HG03064 (cell line): ENCODE measurements at regions not wholly inside any gene's neighbourhood (a gene's known extent, or its start where the extent isn't known, plus 50 kb on each side); places are given as distances from the start of the nearest gene placed in this dataset.

Experiments used
- ATAC-seq: cut with Tn5 transposase; IDR thresholded peaks from one replicate; pipeline ENCODE4 v1.9.1; 2021; ENCODE audit warnings: low read depth; ENCODE audit not compliant: unreplicated experiment

DNA sequence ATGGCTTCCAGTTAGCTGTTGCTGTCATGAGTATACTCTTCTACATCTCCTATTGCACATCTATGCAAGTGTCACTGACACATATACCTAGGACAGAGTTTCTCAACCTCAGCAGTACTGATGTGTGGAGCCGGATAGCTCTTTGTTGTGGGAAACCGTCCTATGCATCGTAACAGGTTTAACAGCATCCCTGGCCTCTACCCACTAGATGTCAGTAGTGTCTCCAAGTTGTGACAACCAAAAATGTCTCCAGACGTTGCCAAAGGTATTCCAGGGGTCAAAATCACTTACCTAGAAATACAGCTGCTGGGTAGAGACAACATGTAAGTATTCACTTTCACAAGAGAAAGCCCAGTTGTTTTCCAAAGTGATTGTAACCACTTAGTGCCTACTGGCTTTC is 637.6 kb downstream of the RNF144B start:
- no peak for ATAC-seq

DNA sequence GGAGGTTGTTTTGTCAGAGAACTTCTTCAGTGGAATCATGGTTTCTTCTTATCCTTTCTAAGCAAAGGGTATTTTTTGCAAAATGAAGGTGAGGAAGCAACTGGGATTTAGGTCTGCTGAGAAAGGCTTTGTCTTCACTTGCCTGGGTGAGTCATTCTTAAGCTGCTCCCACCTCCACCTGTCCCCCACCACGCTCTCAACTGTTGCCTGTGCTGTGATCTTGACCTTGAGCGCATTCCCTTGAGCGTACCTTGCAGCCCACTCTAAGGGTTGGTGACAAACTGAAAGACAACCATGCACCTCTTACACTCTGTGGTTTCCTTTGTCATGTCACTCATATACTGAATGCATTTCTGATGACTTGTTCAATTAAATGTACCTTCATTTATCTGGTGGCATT is 641.1 kb downstream of the RNF144B start:
- no peak for ATAC-seq

DNA sequence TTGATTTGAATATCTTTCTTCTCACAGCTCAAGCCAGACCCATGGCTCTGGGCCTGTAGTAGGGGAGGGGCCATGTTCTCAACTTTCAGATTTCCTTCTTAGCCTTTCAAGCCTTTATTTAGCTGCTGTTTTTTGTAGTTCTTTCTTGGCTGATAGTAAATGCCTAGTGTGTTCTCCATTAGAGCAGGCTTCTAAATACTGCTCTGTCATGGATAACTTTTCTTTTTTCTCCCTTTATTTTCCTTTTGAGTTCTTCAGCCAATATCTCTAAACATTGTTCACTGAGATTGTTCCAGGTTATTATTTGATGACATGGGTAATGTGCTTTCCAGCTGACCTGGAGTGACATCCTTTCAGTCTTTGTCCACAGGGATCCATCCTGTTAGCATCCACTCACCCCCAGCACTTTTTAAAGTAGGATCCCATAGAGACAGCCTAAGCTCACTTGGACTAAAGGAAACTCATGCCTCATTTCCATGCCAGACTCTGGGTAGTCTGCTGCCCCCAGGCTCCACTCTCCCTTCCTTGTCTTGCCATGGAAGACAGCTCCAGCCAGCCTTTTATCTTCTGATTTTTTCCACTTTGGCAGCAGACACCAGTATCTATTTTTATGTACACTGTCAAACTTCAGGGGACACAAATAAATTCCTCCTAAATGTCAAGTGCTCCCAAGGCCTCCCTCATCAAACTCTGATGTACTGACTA is 645.6 kb downstream of the RNF144B start:
- no peak for ATAC-seq

DNA sequence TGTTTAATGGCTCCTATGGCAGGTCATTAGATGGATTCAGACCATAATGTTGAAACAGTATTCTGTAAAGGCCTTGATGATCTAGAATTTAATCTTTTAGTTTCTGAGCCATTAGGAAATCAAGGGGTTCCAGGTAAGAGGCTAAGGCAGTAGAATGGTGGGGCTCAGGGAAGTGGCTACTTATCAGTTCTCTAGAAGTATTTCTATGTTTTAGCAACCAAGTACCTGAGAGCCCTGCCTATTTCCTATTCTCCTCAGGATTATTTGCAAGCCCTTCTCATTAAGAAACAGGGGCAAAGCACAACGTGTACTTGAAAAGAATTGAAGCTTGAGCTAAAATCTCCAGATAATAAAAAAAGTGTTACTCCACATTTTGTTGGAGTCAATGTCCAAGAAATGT is 646.5 kb downstream of the RNF144B start:
- ATAC-seq: no peak

DNA sequence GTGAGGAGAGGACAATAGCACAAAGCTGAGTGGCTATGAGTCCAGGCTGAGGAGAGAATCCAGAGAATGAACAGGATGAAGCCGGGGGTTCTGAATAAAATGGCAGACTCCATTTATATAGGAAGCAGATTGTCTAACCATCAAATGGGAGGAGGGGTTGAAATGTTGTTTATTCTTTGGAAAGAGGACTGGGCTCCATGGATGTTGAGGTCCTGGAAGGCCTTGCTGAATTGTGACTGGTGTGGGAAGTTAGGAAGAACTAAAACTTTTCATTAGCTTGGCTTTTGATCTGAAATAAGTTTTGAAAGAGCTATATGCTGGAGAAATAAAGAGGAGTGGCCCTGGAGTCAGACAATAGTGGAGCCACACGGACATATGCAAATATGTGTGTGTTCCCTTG is 647.8 kb downstream of the RNF144B start:
- no peak for ATAC-seq

DNA sequence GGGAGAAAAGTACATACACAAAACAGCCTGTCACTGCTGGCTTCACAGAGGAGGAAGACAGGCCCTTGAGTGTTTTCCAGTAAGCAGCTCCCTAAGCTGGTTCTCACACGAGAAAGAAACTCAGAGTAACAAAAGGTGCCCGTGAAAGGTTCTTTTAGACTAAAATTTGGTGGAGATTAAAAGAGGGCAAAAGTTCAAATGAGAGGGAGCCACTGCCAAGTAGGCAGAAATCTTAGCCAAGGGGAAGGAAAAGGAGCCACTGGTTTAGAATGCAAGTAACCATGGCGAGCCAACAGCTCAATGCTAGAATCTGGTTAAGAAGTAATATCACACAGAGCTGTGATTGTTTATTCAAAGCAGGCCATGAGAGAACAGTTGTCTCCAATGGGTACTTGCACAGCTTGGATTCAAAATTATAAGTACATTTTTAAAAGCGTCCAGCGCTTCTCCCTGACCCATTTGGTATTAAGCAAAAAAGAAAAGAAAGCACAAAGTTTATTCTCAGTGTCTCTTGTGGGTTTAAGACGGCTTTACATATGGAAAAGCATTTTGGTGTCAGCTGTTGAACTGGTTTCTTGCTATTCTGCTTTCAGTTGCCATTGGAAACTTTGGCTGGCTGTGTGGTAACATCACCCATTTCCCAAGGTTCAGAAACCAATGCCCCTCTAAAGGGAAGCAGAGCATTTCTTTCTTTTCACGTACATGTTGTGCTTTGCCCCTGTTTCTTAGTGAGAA is 648.5 kb downstream of the RNF144B start:
- ATAC-seq: no peak

DNA sequence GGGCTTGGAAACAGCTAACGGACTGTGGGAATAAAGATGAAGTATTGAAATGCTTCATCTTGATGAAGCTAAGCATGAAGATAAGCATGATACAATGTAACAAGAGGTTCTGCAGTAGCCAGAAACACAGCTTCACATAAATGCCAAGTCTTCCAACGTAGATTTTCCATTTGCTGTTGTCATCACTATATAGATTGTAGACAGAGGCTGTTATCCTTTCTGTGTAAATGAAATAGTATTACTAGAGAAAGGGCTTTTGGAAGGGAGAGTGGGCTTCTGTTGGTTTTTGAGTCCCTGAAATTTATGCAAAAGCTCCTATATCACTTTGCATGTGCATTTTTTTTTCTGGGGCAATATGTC is 649.0 kb downstream of the RNF144B start:
- no peak for ATAC-seq

DNA sequence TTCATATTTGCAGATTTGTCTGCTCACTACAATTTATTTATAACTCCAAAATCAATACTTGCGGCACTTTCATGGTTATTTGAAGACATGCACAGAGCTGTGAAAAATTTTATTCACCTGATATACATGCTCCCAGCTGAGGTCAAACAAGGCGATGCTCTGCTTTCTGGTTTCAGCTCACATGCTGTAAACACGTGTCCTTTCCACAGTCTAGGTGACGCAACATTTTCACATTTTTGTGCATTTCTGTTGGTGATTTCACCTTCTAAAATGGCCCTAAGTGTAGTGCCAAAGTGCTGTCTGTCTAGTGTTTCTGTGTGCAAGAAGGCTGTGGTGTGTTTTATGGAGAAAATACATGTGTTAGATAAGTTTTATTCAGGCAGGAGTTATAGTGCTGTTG is 650.5 kb downstream of the RNF144B start:
- no peak for ATAC-seq

DNA sequence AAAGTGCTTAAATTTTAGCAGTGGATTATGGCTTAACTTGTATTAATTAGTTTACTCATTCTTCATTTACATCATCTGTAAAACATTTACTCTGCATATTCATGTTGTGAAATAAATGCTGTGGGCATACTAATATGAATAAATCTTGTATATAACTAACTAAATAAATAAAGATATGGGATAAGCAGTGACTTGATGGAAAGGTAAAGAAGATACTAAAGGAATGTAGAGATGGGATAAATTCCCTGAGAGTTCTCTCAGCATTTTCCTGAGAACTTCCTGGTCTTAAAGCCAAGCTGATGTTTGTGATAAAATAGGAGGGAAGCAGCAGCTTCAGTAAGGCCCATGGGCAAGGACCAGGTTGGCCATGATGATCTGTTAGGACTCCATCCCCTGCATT is 652.1 kb downstream of the RNF144B start:
- ATAC-seq: no peak

DNA sequence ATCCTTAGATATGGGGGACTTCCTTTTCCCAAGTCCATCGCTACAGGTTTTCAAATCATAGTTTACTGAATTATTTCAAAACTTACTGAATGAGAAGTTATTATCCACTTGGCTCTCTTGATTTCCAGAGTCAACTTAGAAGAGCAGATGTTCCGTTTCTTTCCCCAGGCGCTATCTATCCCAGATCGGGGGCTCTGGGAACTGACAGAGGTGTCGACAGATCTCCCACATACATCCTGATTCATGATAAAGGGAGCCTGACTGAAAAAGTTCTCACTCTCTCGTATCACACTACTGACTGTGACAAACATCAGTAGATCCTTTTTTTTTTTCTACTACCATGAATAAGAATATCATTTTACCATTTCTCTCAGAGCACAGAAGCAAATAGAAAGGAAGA is 654.8 kb downstream of the RNF144B start:
- ATAC-seq: no peak

DNA sequence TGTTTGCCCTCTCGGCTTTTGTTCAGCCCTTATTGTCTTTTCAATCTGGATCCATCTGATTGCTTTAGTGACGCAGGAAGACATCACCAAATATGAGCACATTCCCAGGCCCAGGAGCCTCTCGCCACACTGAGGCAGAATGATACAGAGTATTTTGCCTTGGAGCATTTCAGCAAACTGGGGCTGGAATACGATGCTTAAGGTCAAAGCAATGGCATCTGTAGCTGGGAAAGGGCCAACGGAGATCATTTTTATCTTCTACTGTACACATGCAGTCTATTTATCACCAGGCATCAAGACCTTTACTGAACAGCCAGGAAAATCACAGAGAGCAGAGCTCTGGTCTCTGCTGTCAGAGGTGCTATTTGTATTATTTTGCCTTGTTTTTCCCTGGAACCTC is 655.3 kb downstream of the RNF144B start:
- ATAC-seq: no peak

DNA sequence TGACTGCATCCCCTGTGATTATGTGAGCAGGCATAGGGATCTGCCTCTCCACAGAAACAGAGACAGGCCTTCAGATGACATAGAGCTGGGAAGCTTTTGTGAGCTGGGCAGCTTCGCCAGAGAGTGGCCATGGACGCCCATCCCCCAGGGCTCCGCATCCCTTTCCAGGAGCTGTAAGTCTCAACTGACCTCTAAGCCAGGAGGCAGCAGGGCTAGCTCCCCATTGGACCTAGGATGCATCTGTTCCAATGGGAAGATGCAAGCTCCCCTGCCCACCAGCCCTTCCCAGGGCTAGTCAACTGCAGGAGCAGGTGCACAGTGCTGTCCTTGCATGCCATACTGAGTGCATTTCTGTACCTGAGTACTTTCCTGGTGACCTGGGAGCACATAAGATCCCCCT is 663.6 kb downstream of the RNF144B start:
- ATAC-seq: no peak

DNA sequence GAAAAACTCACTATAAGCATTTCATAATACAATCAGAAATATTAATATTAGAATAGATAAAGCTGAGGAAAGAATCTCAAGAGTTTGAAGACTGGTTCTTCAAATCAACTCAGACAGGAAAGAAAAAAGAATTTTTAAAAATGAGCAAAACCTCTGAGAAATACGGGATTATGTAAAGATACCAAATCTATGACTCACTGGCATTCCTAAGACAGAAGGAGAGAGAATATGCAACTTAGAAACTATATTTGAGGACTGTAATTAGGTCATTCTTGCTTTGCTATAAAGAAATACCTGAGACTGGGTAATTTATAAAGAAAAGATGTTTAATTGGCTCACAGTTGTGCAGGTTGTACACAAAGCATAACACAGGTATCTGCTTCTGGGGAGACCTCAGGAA is 665.1 kb downstream of the RNF144B start:
- ATAC-seq: no peak

DNA sequence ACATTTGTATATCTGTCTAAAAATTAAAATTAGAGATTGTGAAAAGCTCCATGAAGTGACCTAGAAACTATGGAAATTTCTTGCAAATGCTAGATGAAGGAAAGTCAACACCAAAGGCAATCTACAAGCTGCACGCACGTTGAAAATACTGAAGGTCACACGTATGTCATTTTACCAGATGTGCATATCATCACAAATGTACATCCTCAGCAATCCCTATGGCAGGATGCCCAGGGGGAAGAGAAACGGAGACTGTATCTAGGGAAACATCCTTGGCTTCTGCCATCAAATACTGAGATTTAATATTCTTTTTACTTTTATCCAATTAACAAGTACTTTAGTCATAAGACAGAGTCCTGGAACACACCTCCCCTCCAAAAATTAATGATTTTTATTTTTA is 672.0 kb downstream of the RNF144B start:
- no peak for ATAC-seq

DNA sequence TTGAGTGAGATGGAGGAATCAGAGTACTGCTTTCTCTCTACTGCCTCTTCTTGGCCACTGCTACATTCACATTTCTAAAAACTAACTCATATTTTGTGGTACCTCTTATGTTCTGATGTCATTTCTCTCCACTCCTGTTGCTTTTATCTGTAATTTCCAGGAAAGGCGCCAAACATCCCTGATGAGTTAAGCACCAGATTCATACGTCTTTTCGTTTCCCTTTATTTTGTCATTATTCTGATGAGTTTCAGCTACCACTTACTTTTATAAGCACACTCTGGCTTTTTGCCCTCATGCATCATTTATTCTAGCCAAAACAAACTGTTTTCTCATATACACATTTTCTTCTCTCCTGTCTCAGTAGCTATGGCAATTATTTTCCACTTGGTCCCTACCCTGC is 680.0 kb downstream of the RNF144B start:
- no peak for ATAC-seq

DNA sequence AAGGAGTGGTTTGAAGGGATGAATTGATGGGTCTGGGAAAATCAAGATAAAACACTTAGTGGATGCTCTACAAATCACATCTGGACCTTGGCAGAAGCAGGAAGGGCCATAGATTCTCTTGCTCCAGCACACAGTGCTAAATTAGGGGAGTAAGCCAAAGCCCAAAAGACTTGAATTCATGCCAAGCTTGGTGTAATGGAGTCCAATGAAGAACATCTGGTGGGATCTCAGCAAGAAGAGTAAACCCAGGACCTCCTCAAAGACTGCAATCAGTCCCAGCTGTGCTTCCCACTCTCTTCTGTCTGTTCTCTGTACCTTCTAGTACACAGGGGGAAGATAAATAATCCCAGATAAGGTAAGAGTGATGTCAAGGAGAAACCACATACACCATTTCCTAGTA is 683.4 kb downstream of the RNF144B start:
- ATAC-seq: no peak

DNA sequence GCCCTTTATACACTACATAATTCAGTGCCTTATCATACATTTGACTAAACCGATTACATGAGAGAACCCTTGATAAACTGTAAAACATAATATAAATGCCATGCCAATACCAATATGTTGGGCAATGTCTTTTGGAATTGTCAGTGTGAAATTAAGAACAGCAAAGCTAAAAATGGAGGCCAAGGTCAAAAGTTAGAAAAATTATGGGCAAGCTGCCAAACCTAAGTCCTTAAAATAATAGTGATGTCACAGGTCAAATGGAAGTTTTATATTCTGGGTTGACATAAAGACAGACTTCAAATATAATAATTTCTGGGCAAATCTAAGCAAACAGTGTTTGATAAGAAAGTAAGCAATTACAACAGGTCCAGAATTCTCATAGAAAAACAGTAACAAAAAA is 696.7 kb downstream of the RNF144B start:
- ATAC-seq: no peak

DNA sequence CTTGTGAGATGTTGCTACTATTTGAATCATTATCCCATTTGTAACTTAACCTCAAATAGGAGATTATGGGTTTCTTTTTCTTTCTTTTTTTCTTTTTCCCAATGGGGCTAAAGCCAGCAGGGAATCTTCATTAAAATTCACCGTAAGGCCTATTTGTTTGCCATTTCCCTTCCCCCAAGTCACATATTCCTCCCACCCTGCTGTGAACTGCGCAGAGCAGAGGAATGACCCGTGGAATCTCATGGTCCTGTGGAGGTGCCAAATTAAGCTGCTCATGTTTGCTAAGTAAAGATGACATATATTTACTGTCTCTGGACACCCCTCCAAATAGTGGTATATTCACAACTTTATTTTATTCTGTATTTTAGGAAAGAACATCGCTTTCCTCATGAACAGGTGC is 699.3 kb downstream of the RNF144B start:
- ATAC-seq: no peak

DNA sequence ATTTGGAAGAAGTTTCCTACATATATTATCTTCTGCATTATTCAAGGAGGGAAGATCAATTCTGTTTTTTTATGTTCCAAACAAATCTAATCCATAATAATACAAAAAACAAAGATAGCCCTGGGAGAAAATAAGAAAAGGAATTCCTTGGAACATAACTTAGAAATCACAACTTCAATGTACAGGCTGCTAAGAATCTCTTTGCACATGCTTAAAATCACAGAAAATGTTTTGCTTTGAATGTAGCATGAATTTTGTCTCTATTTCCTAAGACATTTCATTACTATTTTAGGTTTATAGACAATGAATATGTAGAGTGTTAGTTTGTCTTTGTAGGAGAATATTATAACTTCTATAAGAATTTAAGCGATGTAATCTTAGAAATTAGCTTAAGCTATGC is 700.1 kb downstream of the RNF144B start:
- ATAC-seq: no peak

DNA sequence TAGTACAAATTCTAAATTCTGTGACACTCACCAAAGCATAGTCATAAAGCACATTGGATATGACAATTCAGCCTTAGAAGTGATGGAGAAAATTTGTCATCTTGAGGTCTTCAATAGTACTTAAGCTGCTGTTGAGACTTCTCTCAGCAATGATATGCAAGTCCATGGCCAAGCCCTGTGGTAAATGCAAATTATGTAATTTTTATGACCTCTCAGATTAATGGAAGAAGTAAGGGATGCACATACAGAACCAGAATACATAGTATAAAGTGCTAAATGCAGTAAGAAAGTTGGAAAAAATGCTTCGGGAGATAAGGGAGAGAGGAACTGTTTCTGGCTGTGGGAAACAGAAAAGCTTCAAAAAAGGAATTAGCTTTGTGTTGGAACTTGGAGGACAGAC is 700.7 kb downstream of the RNF144B start:
- ATAC-seq: no peak

DNA sequence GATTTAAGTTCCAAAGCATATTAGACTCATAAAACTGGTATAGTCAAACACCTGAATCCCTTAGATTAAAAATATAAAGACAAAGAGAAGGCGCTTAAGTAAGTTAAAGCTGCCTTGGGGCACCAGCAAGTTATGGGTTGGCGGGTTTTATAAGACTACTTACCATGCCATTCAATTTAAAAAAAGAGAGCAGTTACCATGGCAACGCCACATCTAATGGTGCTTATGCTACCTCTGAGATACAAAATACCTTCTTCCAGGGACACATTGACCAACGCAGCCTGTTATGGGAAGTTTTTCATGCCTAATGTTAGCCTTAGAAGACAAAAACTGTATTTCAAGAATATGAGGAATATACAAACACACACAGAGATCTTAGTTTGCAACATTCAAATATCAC is 713.6 kb downstream of the RNF144B start:
- no peak for ATAC-seq

DNA sequence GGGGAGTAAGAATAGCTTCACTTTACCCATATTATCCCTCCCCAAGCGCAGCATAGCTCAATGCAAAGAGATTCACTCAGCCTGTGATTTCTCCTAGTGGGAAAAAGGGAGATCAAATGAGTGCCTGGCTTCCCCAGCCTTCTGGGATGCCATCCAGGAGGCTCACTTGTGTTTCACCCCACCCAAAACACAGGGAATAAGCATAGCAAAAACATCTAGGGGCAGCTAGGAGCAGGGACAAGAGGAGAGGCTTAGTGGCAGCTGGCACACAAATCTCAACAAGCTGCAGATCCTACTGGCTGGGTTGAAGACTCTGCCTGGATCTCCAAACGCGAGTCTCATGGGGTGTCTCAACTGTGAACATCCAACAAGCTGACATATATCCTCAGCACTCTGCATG is 715.8 kb downstream of the RNF144B start:
- no peak for ATAC-seq

DNA sequence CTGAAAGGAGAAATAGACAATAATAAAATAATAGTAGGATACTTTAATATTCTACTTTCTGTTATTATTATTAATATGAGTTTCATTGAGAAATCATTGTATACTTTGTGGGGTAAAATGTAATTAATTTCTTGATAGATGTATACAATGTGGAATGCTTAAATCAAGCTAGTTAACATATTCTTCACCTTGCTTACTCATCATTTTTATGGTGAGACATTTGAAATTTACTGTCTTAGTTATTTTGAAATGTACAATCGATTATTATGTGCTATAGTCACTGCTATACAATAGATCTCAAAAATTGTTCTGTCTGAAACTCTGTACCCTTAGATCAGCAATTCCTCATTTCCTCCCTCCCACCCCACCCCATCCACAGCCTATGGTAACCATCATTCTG is 720.3 kb downstream of the RNF144B start:
- ATAC-seq: no peak
